Upper lobe of right lung (tissue), 1 donor: ENCODE measurements at regions not wholly inside any gene's neighbourhood (a gene's known extent, or its start where the extent isn't known, plus 50 kb on each side); places are given as distances from the start of the nearest gene placed in this dataset.

Source experiments
- ATAC-seq: fragments of 200-7000 bp; cut with Tn5 transposase; one replicate; pipeline ENCODE4 v1.9.1; 2020; ENCODE audit warnings: mild to moderate bottlenecking, moderate library complexity
- DNase-seq: peaks from one replicate; pipeline ENCODE4 v3.0.0-alpha.2; 2020
- H3K27ac ChIP-seq: fragments of 200-600 bp; one replicate; pipeline ENCODE4 v1.8.0; 2022
- H3K27me3 ChIP-seq: fragments of 200-600 bp; one replicate; pipeline ENCODE4 v1.8.0; 2022; ENCODE audit warnings: mild to moderate bottlenecking
- H3K36me3 ChIP-seq: fragments of 200-600 bp; one replicate; pipeline ENCODE4 v1.8.0; 2022
- H3K4me1 ChIP-seq: fragments of 200-600 bp; one replicate; pipeline ENCODE4 v1.8.0; 2022
- H3K4me3 ChIP-seq: fragments of 200-600 bp; one replicate; pipeline ENCODE4 v1.8.0; 2022; ENCODE audit warnings: mild to moderate bottlenecking
- H3K9me3 ChIP-seq: fragments of 200-600 bp; one replicate; pipeline ENCODE4 v1.8.0; 2022
- CTCF ChIP-seq: fragments of 200-600 bp; IDR thresholded peaks from one replicate; pipeline ENCODE4 v1.8.0; 2022; ENCODE audit warnings: antibody characterized with exemption
- intact Hi-C: fragments of 100-400 bp; cut with DNase I; formaldehyde crosslinking; loops from one replicate; pipeline ENCODE4 v1.11.0; 2022
- donor health status: DM: no; HTN: yes; CAD: no; lungs with severe emphysema.

GRCh38 chr3:194536871-194537637, 50.3 kb upstream of the ATP13A3 start:
- DNase-seq (no peak), ATAC-seq (peak; percentile 47)
- Histone ChIP-seq H3K27ac (no peak overlapping the region), H3K9me3 (peaks cover 8% of the 10 kb centered on the region), H3K4me1 (peaks cover 10% of the 10 kb centered on the region), H3K27me3 (no peaks in the 10 kb centered on the region), H3K4me3 (no peak overlapping the region), H3K36me3 (no peaks in the 10 kb centered on the region)
- no peak for TF ChIP-seq CTCF
- intact Hi-C loops, result no loop called here
